Prostate gland (tissue), 2 donors: ENCODE measurements at regions not wholly inside any gene's neighbourhood (a gene's known extent, or its start where the extent isn't known, plus 50 kb on each side); places are given as distances from the start of the nearest gene placed in this dataset.
"Not testable (repeated sequence)": the region's sequence is repeated elsewhere in the genome, so short reads cannot be mapped to it uniquely, and the experiment has no call there.

Source experiments
- CTCF ChIP-seq, 4 experiments: fragments of 200-600 bp in 2 of 4; fragments of 450-650 bp in 2 of 4; sonication (generic) in 2 of 4; IDR thresholded peaks; 1 replicate in 3 of 4; 2 replicates in 1 of 4; pipeline ENCODE4 v1.5.1; 2016 to 2019; ENCODE audit warnings: antibody characterized with exemption in 4 of 4, mild to moderate bottlenecking in 2 of 4, moderate library complexity in 2 of 4
- POLR2A ChIP-seq: fragments of 450-650 bp; IDR thresholded peaks from one replicate; pipeline ENCODE4 v1.6.1; 2016; ENCODE audit warnings: antibody characterized with exemption, mild to moderate bottlenecking
- POLR2AphosphoS5 ChIP-seq: sonication (generic); formaldehyde crosslinking; IDR thresholded peaks from one replicate; pipeline ENCODE4 v1.6.1; 2017; ENCODE audit warnings: antibody characterized with exemption

- TF ChIP-seq CTCF (IDR thresholded peaks at IDR 0.05); POLR2A; POLR2AphosphoS5: not testable (repeated sequence)
Observed at GRCh38 chr7:6989968-6990367, 163.9 kb upstream of the CCZ1B start.
